Right atrium auricular region (tissue), 2 donors: ENCODE measurements at regions not wholly inside any gene's neighbourhood (a gene's known extent, or its start where the extent isn't known, plus 50 kb on each side); places are given as distances from the start of the nearest gene placed in this dataset.

Experiments
- DNase-seq: peaks from one replicate; pipeline ENCODE4 v3.0.0-alpha.2; 2019; ENCODE audit warnings: low spot score
- H3K27ac ChIP-seq, 2 donors: fragments of 200-600 bp; sonication (generic); 1 replicate in 1 of 2; 2 replicates in 1 of 2; pipeline ENCODE4 v1.5.1; 2016 to 2019
- H3K27me3 ChIP-seq, 2 donors: fragments of 200-600 bp; sonication (generic); one replicate each; pipeline versions ENCODE4 v1.5.1 to v1.6.0; 2017 to 2019
- H3K36me3 ChIP-seq: fragments of 200-600 bp; sonication (generic); one replicate; pipeline ENCODE4 v1.5.1; 2016
- H3K4me1 ChIP-seq, 2 donors: fragments of 200-600 bp; sonication (generic); one replicate each; pipeline versions ENCODE4 v1.5.1 to v1.6.0; 2017 to 2019
- H3K4me3 ChIP-seq, 2 donors: fragments of 200-600 bp; sonication (generic); 1 replicate in 1 of 2; 2 replicates in 1 of 2; pipeline ENCODE4 v1.5.1; 2017 to 2019; ENCODE audit warnings: mild to moderate bottlenecking in 1 of 2, moderate library complexity in 1 of 2
- H3K9me3 ChIP-seq, 2 donors: fragments of 200-600 bp; sonication (generic); one replicate each; pipeline ENCODE4 v1.5.1; 2019
- CTCF ChIP-seq, 2 donors: fragments of 200-600 bp; sonication (generic); IDR thresholded peaks; one replicate each; pipeline ENCODE4 v1.5.1; 2019; ENCODE audit warnings: antibody characterized with exemption in 2 of 2

- H3K9me3 ChIP-seq = no peaks in the 10 kb centered on the region
- DNase-seq = no peak
- H3K27ac ChIP-seq = no peak overlapping the region
- H3K36me3 ChIP-seq = no peaks in the 10 kb centered on the region
- no peaks in the 10 kb centered on the region for H3K4me1 ChIP-seq
- no peaks in the 10 kb centered on the region for H3K27me3 ChIP-seq
- no peak for TF ChIP-seq CTCF (IDR thresholded peaks at IDR 0.05)
- no peak overlapping the region for H3K4me3 ChIP-seq
Observed at GRCh38 chr3:31402117-31402516, 130.6 kb upstream of the STT3B start.

- Histone ChIP-seq H3K27ac (no peak overlapping the region), H3K4me3 (no peak overlapping the region), H3K36me3 (no peaks in the 10 kb centered on the region), H3K27me3 (no peaks in the 10 kb centered on the region), H3K9me3 (no peaks in the 10 kb centered on the region), H3K4me1 (no peaks in the 10 kb centered on the region)
- DNase-seq = no peak
- no peak for TF ChIP-seq CTCF (IDR thresholded peaks at IDR 0.05)
Observed at GRCh38 chr3:31403197-31403596, 129.5 kb upstream of the STT3B start.

DNA sequence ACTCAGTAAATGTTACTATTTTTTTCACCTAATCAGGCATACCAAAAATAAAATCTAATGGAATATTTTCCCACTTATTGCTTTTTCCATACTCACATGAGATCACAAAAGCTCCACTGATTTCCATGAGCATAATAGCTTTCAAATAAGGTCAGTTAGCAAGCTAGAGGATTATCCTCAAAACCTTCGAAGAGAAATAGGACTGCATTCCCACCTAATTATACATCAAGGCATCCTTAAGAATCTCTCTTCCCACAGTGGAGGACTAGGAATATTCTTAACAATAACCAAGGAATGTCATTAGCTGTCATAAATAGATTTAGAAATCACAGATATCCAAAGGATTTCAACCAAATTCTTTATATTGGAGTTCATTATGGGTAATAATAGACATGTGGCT is 127.9 kb upstream of the STT3B start:
- no peaks in the 10 kb centered on the region for H3K4me1 ChIP-seq
- H3K27me3 ChIP-seq = no peaks in the 10 kb centered on the region
- TF ChIP-seq CTCF (IDR thresholded peaks at IDR 0.05) = no peak
- no peak for DNase-seq
- H3K4me3 ChIP-seq = no peak overlapping the region
- H3K27ac ChIP-seq = no peak overlapping the region
- no peaks in the 10 kb centered on the region for H3K36me3 ChIP-seq
- H3K9me3 ChIP-seq = no peaks in the 10 kb centered on the region

DNA sequence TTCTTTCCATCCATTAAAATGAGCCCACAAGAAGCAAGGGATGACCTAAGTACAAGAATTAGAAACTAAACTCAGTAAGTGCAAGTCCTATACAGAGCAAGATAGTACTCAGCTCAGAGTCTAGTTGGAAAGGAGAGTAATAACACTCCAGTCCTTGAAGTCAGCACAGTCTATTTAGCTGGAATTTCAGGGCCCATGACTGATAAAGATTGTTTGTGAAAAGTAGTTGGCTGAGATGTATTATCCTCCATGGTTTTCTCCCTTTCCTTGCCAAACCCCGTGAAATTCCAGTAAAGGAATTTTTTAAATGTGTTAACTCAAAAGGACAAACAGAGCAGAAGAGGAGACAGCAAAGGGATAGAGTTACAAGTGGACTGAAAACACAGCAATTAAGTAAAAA is 127.2 kb upstream of the STT3B start:
- no peak for TF ChIP-seq CTCF (IDR thresholded peaks at IDR 0.05)
- Histone ChIP-seq H3K4me1 (no peaks in the 10 kb centered on the region), H3K4me3 (no peak overlapping the region), H3K27me3 (no peaks in the 10 kb centered on the region), H3K9me3 (no peaks in the 10 kb centered on the region), H3K36me3 (no peaks in the 10 kb centered on the region), H3K27ac (no peak overlapping the region)
- DNase-seq = no peak

DNA sequence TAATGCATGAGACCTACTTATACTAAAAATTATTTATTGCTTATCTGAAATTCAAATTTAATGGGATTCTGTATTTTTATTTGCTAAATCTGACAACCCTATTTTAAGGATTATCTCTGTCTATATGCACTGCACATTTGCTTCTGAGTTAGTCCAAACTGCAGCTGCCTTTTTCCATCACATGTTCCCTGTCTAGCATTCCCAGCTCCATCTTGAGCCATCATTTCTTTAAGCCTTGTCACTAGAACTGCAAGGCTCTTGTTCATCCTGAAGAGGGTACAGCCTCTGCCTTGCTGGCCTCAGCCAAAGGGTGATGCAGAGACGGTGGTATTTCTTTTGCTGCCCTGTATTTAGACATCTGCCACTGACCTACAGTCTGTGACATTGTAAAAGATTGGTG is 125.8 kb upstream of the STT3B start:
- no peaks in the 10 kb centered on the region for H3K4me1 ChIP-seq
- H3K36me3 ChIP-seq = no peaks in the 10 kb centered on the region
- no peaks in the 10 kb centered on the region for H3K9me3 ChIP-seq
- H3K4me3 ChIP-seq = no peak overlapping the region
- TF ChIP-seq CTCF (IDR thresholded peaks at IDR 0.05) = no peak
- no peak overlapping the region for H3K27ac ChIP-seq
- no peaks in the 10 kb centered on the region for H3K27me3 ChIP-seq
- no peak for DNase-seq

DNA sequence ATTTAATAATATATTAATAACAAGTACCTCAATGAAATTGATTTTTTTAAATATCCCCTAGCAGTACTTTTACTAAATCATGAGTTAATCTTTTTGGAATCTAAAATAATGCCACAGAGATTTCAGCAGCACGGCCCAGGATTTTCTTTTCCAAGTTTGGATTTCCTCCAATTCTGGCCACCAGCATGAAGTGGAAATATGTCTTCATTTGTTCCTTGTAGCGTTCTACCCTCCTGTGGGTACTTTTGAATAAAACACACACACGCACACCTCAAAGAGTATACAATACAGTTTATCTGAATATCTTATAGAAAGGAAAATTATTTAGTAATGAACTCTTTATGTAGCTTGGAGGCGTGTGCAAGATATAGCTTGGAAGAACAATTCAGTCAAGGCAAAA is 125.1 kb upstream of the STT3B start:
- Histone ChIP-seq H3K27ac (no peak overlapping the region), H3K36me3 (no peaks in the 10 kb centered on the region)
- TF ChIP-seq CTCF (IDR thresholded peaks at IDR 0.05) = no peak

More for the DNA sequence above, 125.1 kb upstream of the STT3B start:
- no peak overlapping the region for H3K4me3 ChIP-seq
- H3K9me3 ChIP-seq = no peaks in the 10 kb centered on the region
- H3K27me3 ChIP-seq = no peaks in the 10 kb centered on the region
- H3K4me1 ChIP-seq = no peaks in the 10 kb centered on the region
- DNase-seq = no peak
